ENCODE measurements at regions not wholly inside any gene's neighbourhood (a gene's known extent, or its start where the extent isn't known, plus 50 kb on each side); places are given as distances from the start of the nearest gene placed in this dataset.

- DNase-seq = no peak
These were observed 234.8 kb downstream of the MAF start for GRCh38 chr16:79365702-79366101.

GRCh38 chr16:79363484-79363883, 237.1 kb downstream of the MAF start:
- no peak for DNase-seq

- no peak for DNase-seq
These were observed 237.5 kb downstream of the MAF start for GRCh38 chr16:79363035-79363434.

GRCh38 chr16:79362300-79362970, 238.1 kb downstream of the MAF start:
- no peak for DNase-seq

GRCh38 chr16:79361132-79361751, 239.3 kb downstream of the MAF start:
- no peak for DNase-seq

GRCh38 chr16:79360267-79360666, 240.3 kb downstream of the MAF start:
- no peak for DNase-seq

GRCh38 chr16:79359082-79359481, 241.5 kb downstream of the MAF start:
- DNase-seq = no peak

- DNase-seq = no peak
These were observed 242.3 kb downstream of the MAF start for GRCh38 chr16:79358188-79358587.

- DNase-seq = no peak
These were observed 244.8 kb downstream of the MAF start for GRCh38 chr16:79355600-79356358.

GRCh38 chr16:79351927-79352326, 248.6 kb downstream of the MAF start:
- DNase-seq = no peak

- DNase-seq = no peak
These were observed 250.7 kb downstream of the MAF start for GRCh38 chr16:79349803-79350202.

GRCh38 chr16:79348521-79349306, 251.8 kb downstream of the MAF start:
- DNase-seq = no peak

- DNase-seq = no peak
These were observed 253.3 kb downstream of the MAF start for GRCh38 chr16:79347277-79347676.

- DNase-seq = no peak
These were observed 260.7 kb downstream of the MAF start for GRCh38 chr16:79339863-79340262.

GRCh38 chr16:79337906-79338305, 262.6 kb downstream of the MAF start:
- no peak for DNase-seq

GRCh38 chr16:79336437-79337229, 263.9 kb downstream of the MAF start:
- DNase-seq = no peak

GRCh38 chr16:79334127-79334526, 266.4 kb downstream of the MAF start:
- no peak for DNase-seq

- DNase-seq = no peak
These were observed 269.5 kb downstream of the MAF start for GRCh38 chr16:79331066-79331465.

- no peak for DNase-seq
These were observed 270.6 kb downstream of the MAF start for GRCh38 chr16:79329967-79330366.

GRCh38 chr16:79329166-79329521, 271.4 kb downstream of the MAF start:
- no peak for DNase-seq

- DNase-seq = no peak
These were observed 272.0 kb downstream of the MAF start for GRCh38 chr16:79328402-79329165.

- no peak for DNase-seq
These were observed 272.7 kb downstream of the MAF start for GRCh38 chr16:79327836-79328235.

All from NCI-H1436 (cell line).